ENCODE measurements at regions not wholly inside any gene's neighbourhood (a gene's known extent, or its start where the extent isn't known, plus 50 kb on each side); places are given as distances from the start of the nearest gene placed in this dataset.

DNA sequence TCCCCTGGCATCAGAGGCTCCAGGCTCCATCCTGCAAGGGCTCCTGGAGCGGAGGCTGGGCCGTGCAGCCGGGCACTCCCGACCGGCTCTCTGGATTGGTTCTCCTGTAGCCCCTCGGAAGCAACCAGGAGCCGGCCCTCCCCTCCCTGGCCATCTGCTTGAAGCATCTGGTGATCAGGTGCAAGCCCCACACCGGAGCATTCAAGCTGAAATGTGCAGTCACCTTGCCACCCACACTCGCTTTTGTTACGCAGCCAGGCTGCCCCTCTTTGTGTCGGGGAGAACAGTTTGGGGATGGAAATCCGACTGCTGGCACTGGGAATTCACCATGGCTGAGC, 258.8 kb downstream of the ZNF536 start:
- TF ChIP-seq, protein P1, sequence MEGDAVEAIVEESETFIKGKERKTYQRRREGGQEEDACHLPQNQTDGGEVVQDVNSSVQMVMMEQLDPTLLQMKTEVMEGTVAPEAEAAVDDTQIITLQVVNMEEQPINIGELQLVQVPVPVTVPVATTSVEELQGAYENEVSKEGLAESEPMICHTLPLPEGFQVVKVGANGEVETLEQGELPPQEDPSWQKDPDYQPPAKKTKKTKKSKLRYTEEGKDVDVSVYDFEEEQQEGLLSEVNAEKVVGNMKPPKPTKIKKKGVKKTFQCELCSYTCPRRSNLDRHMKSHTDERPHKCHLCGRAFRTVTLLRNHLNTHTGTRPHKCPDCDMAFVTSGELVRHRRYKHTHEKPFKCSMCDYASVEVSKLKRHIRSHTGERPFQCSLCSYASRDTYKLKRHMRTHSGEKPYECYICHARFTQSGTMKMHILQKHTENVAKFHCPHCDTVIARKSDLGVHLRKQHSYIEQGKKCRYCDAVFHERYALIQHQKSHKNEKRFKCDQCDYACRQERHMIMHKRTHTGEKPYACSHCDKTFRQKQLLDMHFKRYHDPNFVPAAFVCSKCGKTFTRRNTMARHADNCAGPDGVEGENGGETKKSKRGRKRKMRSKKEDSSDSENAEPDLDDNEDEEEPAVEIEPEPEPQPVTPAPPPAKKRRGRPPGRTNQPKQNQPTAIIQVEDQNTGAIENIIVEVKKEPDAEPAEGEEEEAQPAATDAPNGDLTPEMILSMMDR (IDR thresholded peaks at IDR 0.05) = no peak
- TF ChIP-seq EZH2 (IDR thresholded peaks at IDR 0.05) = no peak

Measured in neural progenitor cell (in vitro differentiated cells).